ENCODE measurements at regions not wholly inside any gene's neighbourhood (a gene's known extent, or its start where the extent isn't known, plus 50 kb on each side); places are given as distances from the start of the nearest gene placed in this dataset.

DNA sequence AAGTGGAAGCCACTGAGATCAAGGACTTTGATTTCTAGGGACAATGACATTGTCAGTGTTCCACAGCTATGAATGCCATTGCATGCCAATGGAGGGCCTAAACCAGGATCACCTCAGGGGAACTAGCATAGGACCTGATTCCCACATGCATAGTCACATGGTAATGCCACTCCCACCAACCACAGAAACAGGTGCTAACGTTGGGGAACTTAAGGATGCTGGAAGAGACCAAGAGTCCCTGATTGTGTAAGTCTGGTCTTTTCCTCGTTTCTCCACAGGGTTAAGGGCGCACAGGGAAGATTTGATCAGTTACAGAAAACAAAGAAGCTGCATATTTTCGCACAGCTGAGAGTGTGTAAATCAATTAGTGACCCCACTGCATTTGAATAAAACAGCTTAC, 59.4 kb upstream of the CD44 start:
- TF ChIP-seq MAFK (IDR thresholded peaks at IDR 0.05; ENCODE audit: partially characterized antibody) = no peak
- TF ChIP-seq JUNB (IDR thresholded peaks at IDR 0.05) = no peak
- TF ChIP-seq, protein P1, sequence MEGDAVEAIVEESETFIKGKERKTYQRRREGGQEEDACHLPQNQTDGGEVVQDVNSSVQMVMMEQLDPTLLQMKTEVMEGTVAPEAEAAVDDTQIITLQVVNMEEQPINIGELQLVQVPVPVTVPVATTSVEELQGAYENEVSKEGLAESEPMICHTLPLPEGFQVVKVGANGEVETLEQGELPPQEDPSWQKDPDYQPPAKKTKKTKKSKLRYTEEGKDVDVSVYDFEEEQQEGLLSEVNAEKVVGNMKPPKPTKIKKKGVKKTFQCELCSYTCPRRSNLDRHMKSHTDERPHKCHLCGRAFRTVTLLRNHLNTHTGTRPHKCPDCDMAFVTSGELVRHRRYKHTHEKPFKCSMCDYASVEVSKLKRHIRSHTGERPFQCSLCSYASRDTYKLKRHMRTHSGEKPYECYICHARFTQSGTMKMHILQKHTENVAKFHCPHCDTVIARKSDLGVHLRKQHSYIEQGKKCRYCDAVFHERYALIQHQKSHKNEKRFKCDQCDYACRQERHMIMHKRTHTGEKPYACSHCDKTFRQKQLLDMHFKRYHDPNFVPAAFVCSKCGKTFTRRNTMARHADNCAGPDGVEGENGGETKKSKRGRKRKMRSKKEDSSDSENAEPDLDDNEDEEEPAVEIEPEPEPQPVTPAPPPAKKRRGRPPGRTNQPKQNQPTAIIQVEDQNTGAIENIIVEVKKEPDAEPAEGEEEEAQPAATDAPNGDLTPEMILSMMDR (IDR thresholded peaks at IDR 0.05) = no peak
- TF ChIP-seq POLR2A (IDR thresholded peaks at IDR 0.05; ENCODE audit: low read length) = no peak
- no peak for TF ChIP-seq MYC (IDR thresholded peaks at IDR 0.05; ENCODE audit: borderline replicate concordance, low read length)
- TF ChIP-seq ESRRA (IDR thresholded peaks at IDR 0.05; ENCODE audit: borderline replicate concordance, low read length) = no peak
- TF ChIP-seq EP300 (IDR thresholded peaks at IDR 0.05) = no peak
- TF ChIP-seq, protein P2, sequence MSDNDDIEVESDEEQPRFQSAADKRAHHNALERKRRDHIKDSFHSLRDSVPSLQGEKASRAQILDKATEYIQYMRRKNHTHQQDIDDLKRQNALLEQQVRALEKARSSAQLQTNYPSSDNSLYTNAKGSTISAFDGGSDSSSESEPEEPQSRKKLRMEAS (IDR thresholded peaks at IDR 0.05) = no peak
- TF ChIP-seq, protein P3, sequence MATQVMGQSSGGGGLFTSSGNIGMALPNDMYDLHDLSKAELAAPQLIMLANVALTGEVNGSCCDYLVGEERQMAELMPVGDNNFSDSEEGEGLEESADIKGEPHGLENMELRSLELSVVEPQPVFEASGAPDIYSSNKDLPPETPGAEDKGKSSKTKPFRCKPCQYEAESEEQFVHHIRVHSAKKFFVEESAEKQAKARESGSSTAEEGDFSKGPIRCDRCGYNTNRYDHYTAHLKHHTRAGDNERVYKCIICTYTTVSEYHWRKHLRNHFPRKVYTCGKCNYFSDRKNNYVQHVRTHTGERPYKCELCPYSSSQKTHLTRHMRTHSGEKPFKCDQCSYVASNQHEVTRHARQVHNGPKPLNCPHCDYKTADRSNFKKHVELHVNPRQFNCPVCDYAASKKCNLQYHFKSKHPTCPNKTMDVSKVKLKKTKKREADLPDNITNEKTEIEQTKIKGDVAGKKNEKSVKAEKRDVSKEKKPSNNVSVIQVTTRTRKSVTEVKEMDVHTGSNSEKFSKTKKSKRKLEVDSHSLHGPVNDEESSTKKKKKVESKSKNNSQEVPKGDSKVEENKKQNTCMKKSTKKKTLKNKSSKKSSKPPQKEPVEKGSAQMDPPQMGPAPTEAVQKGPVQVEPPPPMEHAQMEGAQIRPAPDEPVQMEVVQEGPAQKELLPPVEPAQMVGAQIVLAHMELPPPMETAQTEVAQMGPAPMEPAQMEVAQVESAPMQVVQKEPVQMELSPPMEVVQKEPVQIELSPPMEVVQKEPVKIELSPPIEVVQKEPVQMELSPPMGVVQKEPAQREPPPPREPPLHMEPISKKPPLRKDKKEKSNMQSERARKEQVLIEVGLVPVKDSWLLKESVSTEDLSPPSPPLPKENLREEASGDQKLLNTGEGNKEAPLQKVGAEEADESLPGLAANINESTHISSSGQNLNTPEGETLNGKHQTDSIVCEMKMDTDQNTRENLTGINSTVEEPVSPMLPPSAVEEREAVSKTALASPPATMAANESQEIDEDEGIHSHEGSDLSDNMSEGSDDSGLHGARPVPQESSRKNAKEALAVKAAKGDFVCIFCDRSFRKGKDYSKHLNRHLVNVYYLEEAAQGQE (IDR thresholded peaks at IDR 0.05) = no peak
- no peak for TF ChIP-seq RAD21 (conservative IDR thresholded peaks at IDR 0.05 in 1 of 2, IDR thresholded peaks at IDR 0.05 in 1 of 2)
